Astrocyte (in vitro differentiated cells and primary cell): ENCODE measurements at regions not wholly inside any gene's neighbourhood (a gene's known extent, or its start where the extent isn't known, plus 50 kb on each side); places are given as distances from the start of the nearest gene placed in this dataset.
"Not testable (repeated sequence)": the region's sequence is repeated elsewhere in the genome, so short reads cannot be mapped to it uniquely, and the experiment has no call there.

Experiments
- DNase-seq: peaks from one replicate; pipeline ENCODE4 v3.0.0-alpha.2; 2010; ENCODE audit warnings: low read depth
- FAIRE-seq: peaks from 2 replicates; lab custom pipeline; 2011; peaks lifted over from hg19 to GRCh38; lab: Jason Lieb, UNC
- H2AFZ ChIP-seq: 2 replicates; pipeline ENCODE4 v1.6.0; 2012; ENCODE audit warnings: low read depth, low read length, inconsistent platforms
- H3K27ac ChIP-seq: 2 replicates; pipeline ENCODE4 v1.5.1; 2011; ENCODE audit warnings: low read depth, low read length, inconsistent platforms
- H3K27me3 ChIP-seq: 2 replicates; pipeline ENCODE4 v1.6.0; 2011; ENCODE audit warnings: low read length, inconsistent platforms; ENCODE audit not compliant: insufficient read depth
- H3K36me3 ChIP-seq: 2 replicates; pipeline ENCODE4 v1.5.1; 2011; ENCODE audit warnings: low read length, inconsistent platforms; ENCODE audit not compliant: insufficient read depth
- H3K4me1 ChIP-seq: 2 replicates; pipeline ENCODE4 v1.5.1; 2011; ENCODE audit warnings: low read length, inconsistent platforms; ENCODE audit not compliant: insufficient read depth
- H3K4me2 ChIP-seq: 2 replicates; pipeline ENCODE4 v1.6.0; 2012; ENCODE audit warnings: low read length, inconsistent platforms
- H3K4me3 ChIP-seq: 2 replicates; pipeline ENCODE4 v1.5.1; 2011; ENCODE audit warnings: low read depth, mild to moderate bottlenecking, low read length, inconsistent platforms; ENCODE audit not compliant: insufficient read depth
- H3K79me2 ChIP-seq: 2 replicates; pipeline ENCODE4 v1.6.0; 2012; ENCODE audit warnings: mild to moderate bottlenecking, low read length, inconsistent platforms; ENCODE audit not compliant: insufficient read depth
- H3K9ac ChIP-seq: 2 replicates; pipeline ENCODE4 v1.6.0; 2012; ENCODE audit warnings: mild to moderate bottlenecking, low read length, inconsistent platforms
- H3K9me3 ChIP-seq: 2 replicates; pipeline ENCODE4 v1.5.1; 2012; ENCODE audit warnings: low read depth, mild to moderate bottlenecking, low read length, inconsistent platforms; ENCODE audit not compliant: insufficient read depth
- H4K20me1 ChIP-seq: 2 replicates; pipeline ENCODE4 v1.6.0; 2012; ENCODE audit warnings: low read length, inconsistent platforms; ENCODE audit not compliant: insufficient read depth
- H3K27ac Mint-ChIP-seq: one replicate; pipeline ENCODE4 v1.8.0; 2021; ENCODE audit warnings: mild to moderate bottlenecking, mixed read lengths; ENCODE audit not compliant: unreplicated experiment
- H3K27me3 Mint-ChIP-seq: one replicate; pipeline ENCODE4 v1.8.0; 2021; ENCODE audit warnings: low read depth, mixed read lengths; ENCODE audit not compliant: unreplicated experiment
- H3K36me3 Mint-ChIP-seq: one replicate; pipeline ENCODE4 v1.8.0; 2021; ENCODE audit warnings: low read depth, mixed read lengths; ENCODE audit not compliant: unreplicated experiment
- H3K4me1 Mint-ChIP-seq: one replicate; pipeline ENCODE4 v1.8.0; 2021; ENCODE audit warnings: low read depth, mixed read lengths; ENCODE audit not compliant: unreplicated experiment
- H3K4me3 Mint-ChIP-seq: one replicate; pipeline ENCODE4 v1.8.0; 2021; ENCODE audit warnings: mild to moderate bottlenecking, moderate library complexity, mixed read lengths; ENCODE audit not compliant: unreplicated experiment
- H3K9me3 Mint-ChIP-seq: one replicate; pipeline ENCODE4 v1.8.0; 2021; ENCODE audit warnings: mild to moderate bottlenecking, mixed read lengths; ENCODE audit not compliant: unreplicated experiment
- CTCF ChIP-seq: IDR thresholded peaks from 2 replicates; pipeline ENCODE4 v1.5.1; 2011; ENCODE audit warnings: low read depth, mild to moderate bottlenecking, inconsistent platforms, low read length, moderate library complexity; ENCODE audit not compliant: insufficient read depth
- EZH2 ChIP-seq: IDR thresholded peaks from 2 replicates; pipeline ENCODE4 v1.6.1; 2012; ENCODE audit warnings: mild to moderate bottlenecking, low read length, inconsistent platforms; ENCODE audit not compliant: insufficient read depth

DNA sequence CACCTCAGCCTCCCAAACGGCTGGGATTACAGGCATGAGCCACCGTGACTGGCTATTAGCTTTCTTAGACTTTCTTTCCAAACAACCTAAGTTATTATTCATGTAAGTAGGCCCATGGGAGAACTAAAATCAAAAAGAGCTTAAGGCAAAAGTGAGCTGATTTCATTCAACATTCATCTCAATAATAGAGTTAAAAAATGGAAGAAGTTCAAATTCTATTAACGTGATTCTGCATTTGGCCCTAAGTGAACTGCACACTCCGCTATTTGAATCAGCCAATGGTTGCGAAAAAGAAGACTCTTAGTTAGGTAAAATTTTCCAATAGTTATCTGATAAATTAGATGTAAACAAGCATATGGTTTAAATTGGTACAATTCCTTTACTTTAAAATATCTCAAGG, 68.6 kb upstream of the WARS2 start:
- Histone ChIP-seq H3K36me3 (no peaks in the 10 kb centered on the region), H3K9ac (no peak overlapping the region), H3K9me3 (no peaks in the 10 kb centered on the region), H3K27ac (no peak overlapping the region), H3K4me3 (no peak overlapping the region), H2AFZ (no peak overlapping the region), H3K4me2 (no peak overlapping the region), H3K27me3 (no peaks in the 10 kb centered on the region), H4K20me1 (no peaks in the 10 kb centered on the region), H3K79me2 (no peaks in the 10 kb centered on the region), H3K4me1 (no peaks in the 10 kb centered on the region)
- Mint-ChIP-seq H3K27me3 (no peaks in the 10 kb centered on the region), H3K36me3 (no peaks in the 10 kb centered on the region), H3K9me3 (no peaks in the 10 kb centered on the region), H3K27ac (no peak overlapping the region), H3K4me1 (no peaks in the 10 kb centered on the region), H3K4me3 (no peak overlapping the region)
- FAIRE-seq (no peak), DNase-seq (no peak)
- no peak for TF ChIP-seq EZH2
- TF ChIP-seq CTCF = no peak

DNA sequence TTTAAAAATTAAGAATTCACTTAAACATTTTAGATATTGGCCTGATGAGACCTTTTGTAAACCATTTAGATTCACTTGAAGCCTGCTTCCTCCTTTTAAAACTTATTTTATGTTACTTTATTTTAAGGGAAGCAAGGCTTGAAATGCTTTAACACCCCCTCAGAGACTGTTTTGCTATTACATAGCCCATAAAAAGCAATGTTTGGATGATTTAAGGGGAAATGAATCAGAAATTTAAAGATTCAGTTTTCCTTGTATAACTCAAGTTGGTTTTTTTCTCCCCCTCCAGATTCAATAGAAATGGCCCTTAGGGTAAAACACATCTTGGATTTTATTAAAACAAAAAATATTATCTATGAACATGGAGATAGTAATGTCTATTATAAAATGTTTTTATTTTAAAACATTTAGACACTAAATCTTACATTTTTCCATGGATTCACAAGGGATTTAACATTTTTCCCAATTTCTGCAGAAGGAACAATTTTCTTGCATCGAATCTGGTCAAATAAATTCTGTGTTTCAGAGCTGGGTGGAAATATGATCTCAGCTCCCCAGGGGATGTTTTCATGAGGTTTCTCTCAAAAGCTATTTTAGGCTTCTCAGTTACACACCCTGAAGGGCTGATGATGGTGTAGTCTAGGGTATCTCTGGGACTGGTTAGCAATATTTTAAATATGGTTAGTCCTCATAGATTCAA, 69.3 kb upstream of the WARS2 start:
- no peaks in the 10 kb centered on the region for H3K9me3 ChIP-seq
- H3K27ac ChIP-seq = no peak overlapping the region
- Mint-ChIP-seq H3K9me3 (no peaks in the 10 kb centered on the region), H3K4me3 (no peak overlapping the region), H3K27me3 (no peaks in the 10 kb centered on the region), H3K36me3 (no peaks in the 10 kb centered on the region), H3K4me1 (no peaks in the 10 kb centered on the region), H3K27ac (no peak overlapping the region)
- H3K4me1 ChIP-seq = no peaks in the 10 kb centered on the region
- DNase-seq = no peak
- no peaks in the 10 kb centered on the region for H3K36me3 ChIP-seq
- H3K27me3 ChIP-seq = no peaks in the 10 kb centered on the region
- no peak overlapping the region for H2AFZ ChIP-seq
- H4K20me1 ChIP-seq = no peaks in the 10 kb centered on the region
- FAIRE-seq = no peak
- H3K79me2 ChIP-seq = no peaks in the 10 kb centered on the region
- no peak overlapping the region for H3K4me3 ChIP-seq
- TF ChIP-seq CTCF (no peak), EZH2 (no peak)
- H3K4me2 ChIP-seq = no peak overlapping the region
- no peak overlapping the region for H3K9ac ChIP-seq

- Histone ChIP-seq H3K79me2 (no peaks in the 10 kb centered on the region), H3K27me3 (no peaks in the 10 kb centered on the region), H3K9ac (no peak overlapping the region), H3K27ac (no peak overlapping the region), H2AFZ (no peak overlapping the region), H3K36me3 (no peaks in the 10 kb centered on the region), H3K4me1 (no peaks in the 10 kb centered on the region), H3K4me2 (no peak overlapping the region), H4K20me1 (no peaks in the 10 kb centered on the region), H3K9me3 (no peaks in the 10 kb centered on the region), H3K4me3 (no peak overlapping the region)
- DNase-seq (no peak), FAIRE-seq (no peak)
- H3K36me3 Mint-ChIP-seq = no peaks in the 10 kb centered on the region
- H3K27me3 Mint-ChIP-seq = no peaks in the 10 kb centered on the region
- TF ChIP-seq EZH2 = no peak
- TF ChIP-seq CTCF = no peak
- no peaks in the 10 kb centered on the region for H3K4me1 Mint-ChIP-seq
- H3K4me3 Mint-ChIP-seq = no peak overlapping the region
- H3K9me3 Mint-ChIP-seq = no peaks in the 10 kb centered on the region
- H3K27ac Mint-ChIP-seq = no peak overlapping the region
Observed at GRCh38 chr1:119210296-119210649, 69.8 kb upstream of the WARS2 start.

DNA sequence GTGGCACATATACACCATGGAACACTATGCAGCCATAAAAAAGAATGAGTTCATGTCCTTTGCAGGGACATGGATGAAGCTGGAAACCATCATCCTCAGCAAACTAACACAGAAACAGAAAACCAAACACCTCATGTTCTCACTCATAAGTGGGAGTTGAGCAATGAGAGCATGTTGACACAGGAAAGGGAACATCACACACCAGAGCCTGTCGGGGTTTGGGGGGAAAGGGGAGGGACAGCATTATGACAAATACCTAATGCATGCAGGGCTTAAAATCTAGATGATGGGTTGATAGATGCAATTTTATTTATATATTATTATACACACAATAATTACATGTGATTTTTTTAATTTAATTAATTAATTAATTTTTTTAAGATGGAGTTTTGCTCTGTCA, 72.8 kb upstream of the WARS2 start:
- H3K36me3 ChIP-seq, H3K27ac Mint-ChIP-seq, H3K9me3 Mint-ChIP-seq, DNase-seq, H3K27me3 ChIP-seq, H3K36me3 Mint-ChIP-seq, FAIRE-seq, H3K27me3 Mint-ChIP-seq, H3K4me1 Mint-ChIP-seq, H2AFZ ChIP-seq, H3K4me1 ChIP-seq, H3K27ac ChIP-seq, H3K79me2 ChIP-seq, H3K4me2 ChIP-seq, H3K9me3 ChIP-seq, H3K4me3 ChIP-seq, H3K4me3 Mint-ChIP-seq, H4K20me1 ChIP-seq, H3K9ac ChIP-seq: not testable (repeated sequence)
